H7 (cell line): ENCODE measurements at regions not wholly inside any gene's neighbourhood (a gene's known extent, or its start where the extent isn't known, plus 50 kb on each side); places are given as distances from the start of the nearest gene placed in this dataset.

Experiments
- DNase-seq: peaks from one replicate; pipeline ENCODE4 v3.0.0; 2012
- H3K27me3 ChIP-seq: 2 replicates; pipeline ENCODE4 v1.6.0; 2011; ENCODE audit warnings: mild to moderate bottlenecking, low read length; ENCODE audit not compliant: control insufficient read depth, insufficient read depth
- H3K36me3 ChIP-seq: replicated peaks from 2 replicates; pipeline ENCODE4 v1.5.1; 2011; ENCODE audit warnings: low read length; ENCODE audit not compliant: control insufficient read depth, insufficient read depth
- H3K4me3 ChIP-seq: 2 replicates; pipeline ENCODE4 v1.5.1; 2011; ENCODE audit warnings: low read depth, mild to moderate bottlenecking, control low read depth, low read length, moderate library complexity; ENCODE audit not compliant: insufficient read depth

DNA sequence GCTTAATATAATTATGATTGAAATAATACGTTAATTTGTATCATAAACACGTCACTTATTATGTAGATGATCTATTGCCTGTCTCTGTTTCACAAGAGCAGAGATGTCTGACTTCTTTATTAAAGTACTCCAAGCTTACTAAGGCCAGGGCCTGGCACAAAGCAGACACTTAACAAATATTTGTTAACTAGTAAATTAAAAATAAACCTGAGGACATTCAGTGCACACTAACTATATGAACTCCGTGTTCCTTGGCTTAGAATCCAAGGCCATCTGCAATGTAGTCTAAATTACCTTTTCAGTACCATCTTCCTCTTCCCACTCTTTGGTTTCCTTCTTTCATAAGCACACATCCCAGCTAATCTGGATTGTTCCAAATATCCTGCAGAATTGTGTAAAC, 210.8 kb upstream of the SOX9 start:
- Histone ChIP-seq H3K27me3 (no peaks in the 10 kb centered on the region), H3K4me3 (no peak overlapping the region), H3K36me3 (no peaks in the 10 kb centered on the region)
- no peak for DNase-seq

DNA sequence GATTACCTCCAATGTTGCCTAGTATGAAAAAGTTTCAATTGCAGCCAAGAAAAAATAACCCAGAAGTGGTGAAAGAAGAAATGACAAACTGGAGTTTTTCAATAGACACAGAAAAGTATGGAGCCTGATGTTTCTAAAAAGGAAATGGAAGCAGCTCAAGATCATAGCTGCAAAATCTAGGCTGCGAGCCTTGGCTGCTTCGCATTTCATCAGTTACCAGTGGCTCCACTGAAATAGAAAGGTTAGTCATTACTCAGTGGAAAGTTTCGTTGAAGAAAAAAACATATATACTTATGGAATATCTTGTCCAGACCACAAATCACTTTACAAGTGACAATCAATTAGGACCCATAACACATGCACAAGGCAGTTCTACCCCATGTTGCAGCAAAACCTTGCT, 206.8 kb upstream of the SOX9 start:
- DNase-seq: no peak
- Histone ChIP-seq H3K27me3 (no peaks in the 10 kb centered on the region), H3K36me3 (no peaks in the 10 kb centered on the region), H3K4me3 (no peak overlapping the region)

DNA sequence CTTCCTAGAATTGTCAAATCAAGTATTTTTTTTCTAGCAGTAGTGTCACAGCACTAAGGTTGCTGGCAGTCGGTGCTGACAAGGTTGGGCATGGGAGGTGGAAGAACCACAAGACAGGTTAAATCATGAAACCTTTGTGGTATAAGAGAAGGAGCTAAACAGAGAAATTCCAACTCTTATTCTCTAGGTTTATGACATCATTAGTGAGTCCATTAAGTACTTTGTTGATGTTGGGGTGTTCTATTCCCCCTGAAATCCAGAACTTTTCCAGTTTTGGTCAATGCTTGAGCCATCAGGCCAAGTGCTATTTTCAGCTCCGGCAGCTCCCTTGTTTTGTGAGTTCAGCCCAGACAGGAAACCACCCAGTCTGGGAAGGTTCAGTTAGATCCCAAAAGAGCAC, 206.0 kb upstream of the SOX9 start:
- H3K36me3 ChIP-seq: no peaks in the 10 kb centered on the region
- H3K27me3 ChIP-seq: no peaks in the 10 kb centered on the region
- DNase-seq: no peak
- no peak overlapping the region for H3K4me3 ChIP-seq

DNA sequence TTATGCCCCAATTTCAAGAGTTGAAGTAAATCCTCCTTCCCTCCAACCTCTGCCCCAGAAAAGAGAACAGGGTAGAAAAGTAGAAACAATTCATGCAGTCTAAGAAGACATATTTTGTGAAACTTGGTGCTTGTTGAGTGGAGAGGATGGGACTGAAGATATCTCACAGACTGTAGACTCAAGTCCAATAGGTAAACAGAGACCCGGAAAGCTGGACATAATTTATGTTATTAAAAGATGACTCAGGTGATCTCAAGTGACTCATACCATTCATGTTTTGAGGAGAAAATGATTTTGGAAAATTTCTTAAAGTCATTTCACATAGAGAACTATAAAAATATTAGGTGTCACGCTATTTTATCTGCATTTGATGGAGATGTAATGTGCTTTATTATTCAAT, 203.1 kb upstream of the SOX9 start:
- no peak for DNase-seq
- no peaks in the 10 kb centered on the region for H3K36me3 ChIP-seq
- H3K27me3 ChIP-seq: no peaks in the 10 kb centered on the region
- no peak overlapping the region for H3K4me3 ChIP-seq

DNA sequence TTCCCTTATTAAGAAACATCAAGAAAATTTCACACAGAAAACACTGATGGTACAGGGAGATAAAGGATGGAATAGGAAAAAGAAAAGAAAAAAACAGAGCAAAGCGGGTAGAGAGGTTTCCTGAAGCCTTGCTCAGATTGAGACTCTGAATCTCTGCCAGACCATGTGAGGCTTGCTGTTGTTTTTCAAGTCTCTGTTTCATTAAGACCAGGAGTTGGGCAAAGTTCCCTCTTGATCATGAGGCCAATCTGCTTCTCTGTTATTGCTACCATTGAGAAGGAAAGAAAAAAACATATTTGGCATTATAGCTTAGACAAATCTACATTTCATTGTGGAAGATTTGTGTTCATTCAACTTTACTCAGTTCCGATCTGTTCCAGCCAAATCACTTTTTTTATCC, 201.6 kb upstream of the SOX9 start:
- no peaks in the 10 kb centered on the region for H3K27me3 ChIP-seq
- H3K4me3 ChIP-seq: no peak overlapping the region
- DNase-seq: no peak
- no peaks in the 10 kb centered on the region for H3K36me3 ChIP-seq

DNA sequence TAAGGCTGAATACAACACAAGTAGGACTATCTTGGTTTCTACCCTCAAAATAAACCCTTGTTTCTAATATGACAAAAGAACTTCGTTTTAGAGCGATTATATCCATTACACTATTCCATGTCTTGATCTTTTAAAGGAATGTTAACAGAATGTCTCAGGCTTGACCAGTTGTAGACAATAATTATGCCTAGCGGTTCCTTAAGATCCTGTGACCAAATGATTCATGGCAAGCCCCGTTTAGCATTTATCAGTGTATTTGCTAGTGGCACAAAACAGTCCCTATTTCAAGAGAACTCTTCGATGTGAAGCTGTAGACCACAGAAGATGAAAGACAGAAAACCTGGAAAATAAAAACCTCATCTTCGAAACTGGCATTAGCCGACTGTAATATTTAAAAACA, 200.9 kb upstream of the SOX9 start:
- Histone ChIP-seq H3K4me3 (no peak overlapping the region), H3K27me3 (no peaks in the 10 kb centered on the region), H3K36me3 (no peaks in the 10 kb centered on the region)
- DNase-seq: no peak

DNA sequence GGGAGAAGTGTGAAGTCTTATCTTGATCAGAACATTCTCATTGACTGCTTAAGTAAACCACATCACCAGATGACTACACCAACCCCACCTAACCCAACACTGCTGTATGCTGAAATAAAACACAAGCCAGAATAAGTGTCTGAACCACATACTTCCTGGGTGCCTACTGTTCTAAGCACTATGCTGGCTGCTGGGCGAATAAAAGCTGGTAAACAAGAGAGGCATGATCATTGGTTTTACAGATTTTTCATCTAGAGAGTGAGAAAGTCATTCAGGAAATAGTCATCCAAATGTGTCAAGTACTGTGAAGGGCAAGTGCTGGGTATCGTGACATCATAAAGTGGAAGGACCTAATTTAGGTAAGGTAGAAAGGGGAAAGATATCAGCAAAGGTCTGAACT, 199.0 kb upstream of the SOX9 start:
- Histone ChIP-seq H3K4me3 (no peak overlapping the region), H3K36me3 (no peaks in the 10 kb centered on the region), H3K27me3 (no peaks in the 10 kb centered on the region)
- no peak for DNase-seq

DNA sequence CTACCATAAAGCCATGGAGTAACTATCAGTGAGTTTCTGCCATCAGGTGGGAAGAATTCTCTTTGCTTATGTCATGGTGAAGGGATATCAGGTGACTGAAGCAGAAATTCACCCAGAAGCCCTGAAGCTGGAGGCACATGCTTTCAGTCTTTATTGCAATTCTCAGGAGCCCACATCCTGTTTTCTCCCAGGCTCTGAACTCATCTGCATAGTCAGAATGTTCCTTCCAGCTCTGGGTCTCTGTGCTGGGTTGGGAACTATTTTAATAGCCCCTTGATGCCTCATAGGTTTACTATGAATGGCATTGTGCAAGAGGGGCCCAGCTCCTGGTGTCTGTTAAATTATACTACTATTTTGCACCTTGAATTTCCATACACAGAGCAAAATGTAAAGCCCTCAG, 198.4 kb upstream of the SOX9 start:
- H3K27me3 ChIP-seq: no peaks in the 10 kb centered on the region
- H3K4me3 ChIP-seq: no peak overlapping the region
- H3K36me3 ChIP-seq: no peaks in the 10 kb centered on the region
- DNase-seq: peak; percentile 2

DNA sequence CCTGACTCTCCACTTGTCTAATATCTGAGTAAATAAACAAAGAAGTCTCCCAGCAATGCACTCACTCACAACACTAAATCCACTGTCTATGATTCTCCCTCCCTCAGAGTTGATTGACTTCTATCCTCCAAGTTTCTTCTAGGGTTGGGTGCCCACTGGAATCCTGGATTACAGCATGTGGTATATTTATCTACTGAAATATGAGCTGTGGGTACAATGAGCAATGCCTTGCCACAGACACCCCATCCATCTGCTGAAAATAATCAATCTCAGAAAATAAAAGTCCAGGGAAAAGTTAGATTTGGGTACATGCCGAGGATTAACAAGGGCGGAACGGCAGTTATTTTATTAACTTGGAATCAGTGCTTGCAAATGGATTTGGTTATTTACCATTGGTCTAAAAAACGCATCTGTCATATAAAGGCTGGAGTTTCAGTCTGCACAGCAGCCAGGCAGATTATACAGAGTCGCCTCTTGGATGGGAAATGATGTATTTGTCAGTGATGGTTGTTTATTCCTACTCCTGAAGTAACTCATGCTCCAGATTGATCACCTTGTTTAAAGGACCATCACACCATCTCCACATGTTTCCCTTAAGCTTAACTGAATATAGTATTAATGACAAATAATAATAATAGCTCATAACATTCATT, 193.9 kb upstream of the SOX9 start:
- no peaks in the 10 kb centered on the region for H3K36me3 ChIP-seq
- no peak overlapping the region for H3K4me3 ChIP-seq
- no peak for DNase-seq
- H3K27me3 ChIP-seq: no peaks in the 10 kb centered on the region

DNA sequence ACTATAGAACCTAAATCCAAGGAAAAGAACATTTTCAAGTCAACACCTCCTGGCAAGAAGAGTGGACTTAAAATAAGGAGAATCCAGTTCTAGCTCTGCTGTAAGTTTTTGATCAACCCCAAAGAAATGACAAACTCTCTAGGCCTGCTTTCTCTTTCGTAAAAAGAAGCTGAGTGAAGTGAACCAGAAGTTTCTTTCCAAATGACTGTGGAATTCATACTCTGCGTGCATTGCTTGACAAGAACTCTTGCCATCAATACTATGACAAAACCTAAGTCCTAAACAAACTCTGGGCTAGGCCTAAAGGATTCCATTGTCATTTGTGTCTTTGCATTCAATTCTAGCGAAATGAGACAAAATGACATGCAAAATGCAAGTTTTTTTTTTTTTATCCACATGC, 187.5 kb upstream of the SOX9 start:
- Histone ChIP-seq H3K4me3 (no peak overlapping the region), H3K36me3 (no peaks in the 10 kb centered on the region), H3K27me3 (no peaks in the 10 kb centered on the region)
- no peak for DNase-seq

DNA sequence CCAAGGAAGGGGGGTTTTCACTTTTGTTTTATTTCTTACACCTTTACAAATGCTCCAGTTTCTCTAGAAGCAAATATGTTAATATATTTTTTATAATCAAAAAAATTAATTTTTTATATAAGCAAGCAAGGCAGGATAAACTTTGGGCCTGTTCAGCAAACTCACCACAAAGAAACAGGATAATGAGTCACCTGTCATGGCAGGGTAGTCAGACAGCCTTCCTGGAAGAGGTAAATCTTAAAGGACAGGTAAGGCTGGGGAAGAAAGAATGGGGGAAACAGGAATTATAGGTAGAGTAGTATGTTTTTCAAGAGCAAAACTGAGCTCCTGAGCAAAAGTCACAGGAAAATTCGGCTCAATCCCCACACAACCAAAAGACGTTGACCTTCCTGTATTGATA, 186.3 kb upstream of the SOX9 start:
- no peak overlapping the region for H3K4me3 ChIP-seq
- H3K27me3 ChIP-seq: no peaks in the 10 kb centered on the region
- no peak for DNase-seq
- H3K36me3 ChIP-seq: no peaks in the 10 kb centered on the region

DNA sequence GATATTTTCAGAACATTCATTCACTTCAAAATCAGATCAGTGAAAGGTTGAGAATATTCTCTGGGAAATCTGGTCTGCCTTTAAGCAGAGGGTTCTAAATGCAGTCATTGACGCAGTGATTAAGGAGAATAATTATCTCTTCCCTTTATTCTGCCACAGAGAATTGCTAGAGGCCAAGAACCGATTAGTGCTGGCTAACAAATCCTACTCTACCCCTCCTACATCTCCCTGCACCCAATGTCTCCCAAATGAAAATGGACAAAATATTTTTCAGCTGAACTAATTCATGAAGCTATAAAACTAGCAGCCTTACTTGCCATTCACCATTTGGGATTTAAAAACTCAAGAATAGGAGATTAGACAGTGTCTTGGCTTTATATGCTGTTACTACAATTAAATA, 185.5 kb upstream of the SOX9 start:
- no peaks in the 10 kb centered on the region for H3K27me3 ChIP-seq
- no peak overlapping the region for H3K4me3 ChIP-seq
- no peak for DNase-seq
- H3K36me3 ChIP-seq: no peaks in the 10 kb centered on the region

DNA sequence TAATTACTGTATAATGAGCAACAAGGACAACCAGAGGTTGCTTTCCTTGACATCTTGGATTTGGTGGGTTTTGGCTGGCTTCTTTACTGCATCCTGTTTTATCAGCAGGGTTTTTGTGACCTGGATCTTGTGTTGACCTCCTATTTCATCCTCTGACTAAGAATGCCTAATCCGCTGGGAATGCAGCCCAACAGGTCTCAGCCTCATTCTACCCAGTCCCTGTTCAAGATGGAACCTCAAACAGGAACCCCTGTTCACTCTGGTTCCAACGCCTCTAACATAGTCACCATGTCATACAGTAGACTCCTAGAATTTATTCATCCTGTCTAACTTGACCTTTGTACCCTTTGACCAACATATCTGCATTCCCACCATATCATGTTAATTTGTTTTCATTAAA, 183.8 kb upstream of the SOX9 start:
- Histone ChIP-seq H3K36me3 (no peaks in the 10 kb centered on the region), H3K4me3 (no peak overlapping the region)
- DNase-seq: no peak

DNA sequence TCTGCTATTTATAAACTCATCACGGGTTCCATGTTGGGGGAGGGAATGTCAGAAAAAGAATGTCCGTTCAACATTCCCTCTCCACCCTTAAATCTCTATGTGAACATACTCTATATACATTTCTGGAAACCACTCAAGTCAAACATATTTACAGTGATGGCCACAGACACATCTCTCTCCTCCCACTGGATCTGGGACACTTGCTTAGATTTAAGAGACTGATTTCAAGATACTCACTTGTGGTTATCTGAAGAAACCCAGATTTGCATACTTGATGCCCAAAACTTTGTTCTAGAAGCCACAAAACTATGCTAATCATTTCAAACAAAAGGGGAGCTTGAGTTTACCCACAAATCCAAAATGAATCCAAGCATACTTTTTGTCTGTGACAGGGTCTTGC, 182.9 kb upstream of the SOX9 start:
- Histone ChIP-seq H3K4me3 (no peak overlapping the region), H3K36me3 (no peaks in the 10 kb centered on the region), H3K27me3 (no peaks in the 10 kb centered on the region)
- no peak for DNase-seq

More for the DNA sequence above, 183.8 kb upstream of the SOX9 start:
- no peaks in the 10 kb centered on the region for H3K27me3 ChIP-seq

DNA sequence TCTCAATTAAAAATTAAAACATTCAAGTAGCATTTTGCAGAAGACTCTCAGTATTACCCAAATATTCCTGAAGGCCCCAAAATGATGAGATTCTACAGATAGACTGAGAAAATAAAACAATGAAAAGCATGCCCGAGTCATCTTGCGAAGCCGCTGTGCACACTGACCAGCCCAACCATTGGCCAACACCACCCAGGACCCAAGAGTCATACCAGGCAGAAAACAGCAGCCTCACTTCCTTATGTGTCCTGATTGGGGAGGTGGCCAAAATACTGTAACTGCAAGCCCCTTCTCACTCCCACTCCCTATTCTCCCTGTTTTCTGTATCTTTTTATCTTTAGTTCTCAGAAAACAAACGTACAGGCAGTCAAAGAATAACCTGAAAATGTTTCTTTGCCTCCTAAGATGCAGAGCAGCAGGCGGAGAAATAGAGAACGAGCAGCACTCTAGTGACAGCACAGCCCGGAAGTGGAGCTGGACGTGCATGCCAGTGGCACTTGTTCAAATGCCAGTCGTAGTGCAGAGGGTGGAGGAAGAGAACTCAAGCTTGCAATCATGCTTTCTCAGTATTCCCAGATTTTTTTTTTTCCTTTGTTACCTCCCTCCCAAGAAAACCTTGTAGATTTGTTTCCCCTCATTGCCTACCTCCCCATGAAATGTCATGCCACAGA, 182.3 kb upstream of the SOX9 start:
- Histone ChIP-seq H3K27me3 (no peaks in the 10 kb centered on the region), H3K4me3 (no peak overlapping the region), H3K36me3 (no peaks in the 10 kb centered on the region)
- no peak for DNase-seq

DNA sequence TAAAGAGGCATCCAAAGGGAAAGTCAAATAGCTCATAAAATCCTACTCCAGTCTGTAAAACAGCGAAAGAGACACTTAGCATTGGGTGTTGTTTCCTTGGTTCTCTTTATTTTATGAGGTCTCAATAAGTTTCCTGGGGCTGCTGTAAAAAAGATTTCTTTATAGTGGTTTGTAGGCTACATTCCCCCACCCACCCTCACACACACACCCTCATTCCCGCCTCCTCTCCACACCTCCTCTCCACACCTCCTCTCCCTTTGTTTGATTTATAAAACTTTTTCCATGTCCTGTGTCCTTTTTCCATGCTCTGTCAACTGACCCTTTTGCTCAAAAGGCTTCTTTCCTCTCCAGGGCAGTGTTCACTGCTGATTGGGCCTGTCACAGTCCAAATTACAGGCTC, 178.9 kb upstream of the SOX9 start:
- Histone ChIP-seq H3K27me3 (no peaks in the 10 kb centered on the region), H3K4me3 (no peak overlapping the region), H3K36me3 (no peaks in the 10 kb centered on the region)
- DNase-seq: no peak
